Esophagus squamous epithelium (tissue), 4 donors: ENCODE measurements at regions not wholly inside any gene's neighbourhood (a gene's known extent, or its start where the extent isn't known, plus 50 kb on each side); places are given as distances from the start of the nearest gene placed in this dataset.

Source experiments
- CTCF ChIP-seq, 6 experiments: fragments of 450-650 bp in 4 of 6; fragments of 200-600 bp in 2 of 6; sonication (generic) in 2 of 6; IDR thresholded peaks; one replicate each; pipeline ENCODE4 v1.5.1; 2016 to 2019; ENCODE audit warnings: antibody characterized with exemption in 6 of 6, mild to moderate bottlenecking in 4 of 6, moderate library complexity in 4 of 6
- POLR2A ChIP-seq, 4 donors: fragments of 450-650 bp; IDR thresholded peaks; one replicate each; pipeline ENCODE4 v1.6.1; 2017; ENCODE audit warnings: antibody characterized with exemption in 4 of 4, mild to moderate bottlenecking in 4 of 4, moderate library complexity in 3 of 4

GRCh38 chr6:156563714-156564113 lies 213.5 kb upstream of the ARID1B start:
- TF ChIP-seq CTCF (IDR thresholded peaks at IDR 0.05), result no peak
- no peak for TF ChIP-seq POLR2A (IDR thresholded peaks at IDR 0.05)
